Thymus (tissue), 11 donors: ENCODE measurements at regions not wholly inside any gene's neighbourhood (a gene's known extent, or its start where the extent isn't known, plus 50 kb on each side); places are given as distances from the start of the nearest gene placed in this dataset.

Experiments
- DNase-seq, 9 donors: peaks; one replicate each; pipeline ENCODE4 v3.0.0-alpha.2; 2013; ENCODE audit warnings: low spot score in 9 of 9, low read depth in 6 of 9, missing footprints in 1 of 9
- H3K27ac ChIP-seq, 2 donors: one replicate each; pipeline ENCODE4 v1.5.1; 2013; ENCODE audit warnings: control low read depth in 1 of 2, low read depth in 1 of 2, low read length in 1 of 2, mild to moderate bottlenecking in 1 of 2, moderate library complexity in 1 of 2
- H3K27me3 ChIP-seq, 2 donors: one replicate each; pipeline ENCODE4 v1.5.1; 2013; ENCODE audit warnings: low read length in 1 of 2; ENCODE audit not compliant: control insufficient read depth in 2 of 2, insufficient read depth in 1 of 2
- H3K36me3 ChIP-seq, 2 donors: one replicate each; pipeline ENCODE4 v1.5.1; 2013; ENCODE audit warnings: low read length in 1 of 2, mild to moderate bottlenecking in 1 of 2, moderate library complexity in 1 of 2; ENCODE audit not compliant: control insufficient read depth in 2 of 2, insufficient read depth in 2 of 2
- H3K4me1 ChIP-seq, 2 donors: one replicate each; pipeline ENCODE4 v1.5.1; 2013; ENCODE audit warnings: low read length in 2 of 2; ENCODE audit not compliant: control insufficient read depth in 2 of 2, insufficient read depth in 2 of 2
- H3K4me3 ChIP-seq, 2 donors: one replicate each; pipeline ENCODE4 v1.5.1; 2013; ENCODE audit warnings: low read length in 2 of 2, control low read depth in 1 of 2, mild to moderate bottlenecking in 1 of 2
- H3K9me3 ChIP-seq, 2 donors: one replicate each; pipeline ENCODE4 v1.5.1; 2013; ENCODE audit warnings: low read length in 1 of 2, mild to moderate bottlenecking in 1 of 2; ENCODE audit not compliant: control insufficient read depth in 2 of 2, insufficient read depth in 1 of 2
- WGBS: extraction: QIAGEN DNeasy Blood & Tissue Kit; methylation state at CpG from one replicate; pipeline ENCODE4 v1.1.7; 2013; 5-methylcytosine and 5-hydroxymethylcytosine counted together
- donor health status: healthy.

- Histone ChIP-seq H3K9me3 (peaks cover 0 to 10% of the 10 kb centered on the region in 2 donors), H3K4me3 (no peak overlapping the region), H3K27me3 (no peaks in the 10 kb centered on the region), H3K27ac (no peak overlapping the region), H3K4me1 (no peaks in the 10 kb centered on the region), H3K36me3 (no peaks in the 10 kb centered on the region)
- WGBS = 94% methylated on average over 3 of the region's 3 CpGs
- DNase-seq = no peak
These were observed 287.7 kb downstream of the SRBD1 start for GRCh38 chr2:45323344-45323743.

- no peaks in the 10 kb centered on the region for H3K36me3 ChIP-seq
- WGBS = 98% methylated on average over 2 of the region's 2 CpGs
These were observed 290.1 kb downstream of the SRBD1 start for GRCh38 chr2:45320956-45321355.

GRCh38 chr2:45319683-45320455 lies 291.2 kb downstream of the SRBD1 start:
- H3K4me1 ChIP-seq = no peaks in the 10 kb centered on the region
- H3K9me3 ChIP-seq = peaks cover 0 to 5% of the 10 kb centered on the region in 2 donors
- H3K36me3 ChIP-seq = no peaks in the 10 kb centered on the region
- no peaks in the 10 kb centered on the region for H3K27me3 ChIP-seq
- 88% methylated on average over 7 of the region's 7 CpGs for WGBS
- no peak overlapping the region for H3K27ac ChIP-seq
- H3K4me3 ChIP-seq = no peak overlapping the region
- no peak for DNase-seq

More at GRCh38 chr2:45320956-45321355, 290.1 kb downstream of the SRBD1 start:
- Histone ChIP-seq H3K4me3 (no peak overlapping the region), H3K27ac (no peak overlapping the region), H3K9me3 (peaks cover 0 to 5% of the 10 kb centered on the region in 2 donors), H3K27me3 (no peaks in the 10 kb centered on the region), H3K4me1 (no peaks in the 10 kb centered on the region)
- DNase-seq = no peak

- Histone ChIP-seq H3K4me3 (no peak overlapping the region), H3K36me3 (no peaks in the 10 kb centered on the region), H3K9me3 (peaks cover 0 to 5% of the 10 kb centered on the region in 2 donors), H3K4me1 (no peaks in the 10 kb centered on the region), H3K27ac (no peak overlapping the region), H3K27me3 (no peaks in the 10 kb centered on the region)
- 93% methylated on average over 4 of the region's 4 CpGs for WGBS
- DNase-seq = no peak
These were observed 292.4 kb downstream of the SRBD1 start for GRCh38 chr2:45318686-45319085.

- Histone ChIP-seq H3K27ac (no peak overlapping the region), H3K4me1 (no peaks in the 10 kb centered on the region), H3K36me3 (no peaks in the 10 kb centered on the region), H3K9me3 (no peaks in the 10 kb centered on the region), H3K27me3 (no peaks in the 10 kb centered on the region), H3K4me3 (no peak overlapping the region)
- DNase-seq = no peak
- WGBS = 97% methylated on average over 10 of the region's 10 CpGs
These were observed 294.3 kb downstream of the SRBD1 start for GRCh38 chr2:45316576-45317338.

- 92% methylated on average over 3 of the region's 3 CpGs for WGBS
- H3K4me3 ChIP-seq = no peak overlapping the region
- no peak overlapping the region for H3K27ac ChIP-seq
- no peak for DNase-seq
- H3K4me1 ChIP-seq = no peaks in the 10 kb centered on the region
- no peaks in the 10 kb centered on the region for H3K27me3 ChIP-seq
- no peaks in the 10 kb centered on the region for H3K9me3 ChIP-seq
- no peaks in the 10 kb centered on the region for H3K36me3 ChIP-seq
These were observed 295.2 kb downstream of the SRBD1 start for GRCh38 chr2:45315861-45316260.

- H3K27ac ChIP-seq = no peak overlapping the region
- DNase-seq = no peak
- no peaks in the 10 kb centered on the region for H3K36me3 ChIP-seq
- H3K9me3 ChIP-seq = no peaks in the 10 kb centered on the region
- H3K4me1 ChIP-seq = no peaks in the 10 kb centered on the region
- H3K27me3 ChIP-seq = no peaks in the 10 kb centered on the region
- no peak overlapping the region for H3K4me3 ChIP-seq
- 96% methylated on average over 7 of the region's 7 CpGs for WGBS
These were observed 298.8 kb downstream of the SRBD1 start for GRCh38 chr2:45312275-45312674.

- Histone ChIP-seq H3K27me3 (no peaks in the 10 kb centered on the region), H3K4me3 (no peak overlapping the region), H3K27ac (no peak overlapping the region), H3K36me3 (no peaks in the 10 kb centered on the region), H3K4me1 (no peaks in the 10 kb centered on the region), H3K9me3 (no peaks in the 10 kb centered on the region)
- 73% methylated on average over 2 of the region's 2 CpGs for WGBS
- no peak for DNase-seq
These were observed 299.5 kb downstream of the SRBD1 start for GRCh38 chr2:45311559-45311958.

GRCh38 chr2:45307147-45307546 lies 297.9 kb upstream of the SIX2 start:
- Histone ChIP-seq H3K27me3 (no peaks in the 10 kb centered on the region), H3K27ac (no peak overlapping the region), H3K36me3 (no peaks in the 10 kb centered on the region), H3K4me3 (no peak overlapping the region), H3K4me1 (peaks cover 2 to 3% of the 10 kb centered on the region in 2 donors), H3K9me3 (no peaks in the 10 kb centered on the region)
- WGBS = 85% methylated on average over 11 of the region's 11 CpGs
- no peak for DNase-seq
